ENCODE measurements at regions not wholly inside any gene's neighbourhood (a gene's known extent, or its start where the extent isn't known, plus 50 kb on each side); places are given as distances from the start of the nearest gene placed in this dataset.

- TF ChIP-seq ATF2 (CRISPR knock-in tag; IDR thresholded peaks at IDR 0.05; ENCODE audit: borderline replicate concordance, low read depth) (no peak), SOX15 (CRISPR knock-in tag; IDR thresholded peaks at IDR 0.05) (no peak), E2F1 (CRISPR knock-in tag; IDR thresholded peaks at IDR 0.05) (no peak), MXD4 (CRISPR knock-in tag; IDR thresholded peaks at IDR 0.05; ENCODE audit: borderline replicate concordance) (no peak), MLX (CRISPR knock-in tag; IDR thresholded peaks at IDR 0.05) (no peak), ZNF532 (CRISPR knock-in tag; IDR thresholded peaks at IDR 0.05; ENCODE audit: borderline replicate concordance) (no peak), TEAD4 (CRISPR knock-in tag; IDR thresholded peaks at IDR 0.05) (no peak), AFF4 (CRISPR knock-in tag; IDR thresholded peaks at IDR 0.05; ENCODE audit: borderline replicate concordance) (no peak), ZBTB43 (CRISPR knock-in tag; IDR thresholded peaks at IDR 0.05) (no peak), NFYB (CRISPR knock-in tag; conservative IDR thresholded peaks at IDR 0.05; ENCODE audit: low read depth) (no peak)
These were observed 125.0 kb upstream of the SMAD3 start (continued) for GRCh38 chr15:66940368-66940767.

- ChIA-PET POLR2A (no interaction called here), CTCF (interaction anchor here (0.6 to 1.1 kb wide), 3 partner anchors 123 to 1418 kb away, joined by 3 to 4 read pairs (median 3); no protein-coding TSS in a partner anchor)
- Mint-ChIP-seq H3K27ac (no peak overlapping the region), H3K9me3 (peaks cover 13% of the 10 kb centered on the region), H3K4me3 (no peak overlapping the region), H3K4me1 (no peaks in the 10 kb centered on the region), H3K27me3 (ENCODE audit: low read depth) (no peaks in the 10 kb centered on the region; the same call in 1 of the 2 replicates), H3K36me3 (0 out of 2 replicates have a peak, but pooled peaks cover 3% of the 10 kb centered on the region)
- no peak for DNase-seq (ENCODE audit: low spot score)
- ATAC-seq = no peak
- TF ChIP-seq CDX4 (CRISPR knock-in tag; IDR thresholded peaks at IDR 0.05; ENCODE audit: borderline replicate concordance) = no peak
- no peak for TF ChIP-seq JAZF1 (CRISPR knock-in tag; IDR thresholded peaks at IDR 0.05)
- no peak for TF ChIP-seq MAX (CRISPR knock-in tag; IDR thresholded peaks at IDR 0.05)
These were observed 124.2 kb upstream of the SMAD3 start for GRCh38 chr15:66941108-66941711.
